ENCODE measurements at regions not wholly inside any gene's neighbourhood (a gene's known extent, or its start where the extent isn't known, plus 50 kb on each side); places are given as distances from the start of the nearest gene placed in this dataset.

- no peaks in the 10 kb centered on the region for H3K9me3 Mint-ChIP-seq (ENCODE audit: unreplicated experiment)
- no peaks in the 10 kb centered on the region for H3K36me3 Mint-ChIP-seq (ENCODE audit: low read depth, unreplicated experiment)
- TF ChIP-seq EZH2 (IDR thresholded peaks at IDR 0.05; ENCODE audit: insufficient read depth, low read length), result no peak
- TF ChIP-seq CTCF (IDR thresholded peaks at IDR 0.05; ENCODE audit: insufficient read depth, low read depth, low read length), result no peak
- Histone ChIP-seq H2AFZ (ENCODE audit: low read depth, low read length) (no peak overlapping the region), H3K4me2 (ENCODE audit: low read length) (no peak overlapping the region), H3K9me3 (ENCODE audit: insufficient read depth, low read depth, low read length) (no peaks in the 10 kb centered on the region), H3K27ac (ENCODE audit: low read depth, low read length) (no peak overlapping the region), H3K36me3 (ENCODE audit: insufficient read depth, low read length) (no peaks in the 10 kb centered on the region), H3K79me2 (ENCODE audit: insufficient read depth, low read length) (no peaks in the 10 kb centered on the region), H3K4me3 (ENCODE audit: insufficient read depth, low read depth, low read length) (no peak overlapping the region), H3K27me3 (ENCODE audit: insufficient read depth, low read length) (no peaks in the 10 kb centered on the region), H4K20me1 (ENCODE audit: insufficient read depth, low read length) (no peaks in the 10 kb centered on the region), H3K9ac (ENCODE audit: low read length) (no peak overlapping the region), H3K4me1 (ENCODE audit: insufficient read depth, low read length) (peaks cover 18% of the 10 kb centered on the region)
- H3K4me3 Mint-ChIP-seq (ENCODE audit: unreplicated experiment), result no peak overlapping the region
- no peak overlapping the region for H3K27ac Mint-ChIP-seq (ENCODE audit: unreplicated experiment)
- no peaks in the 10 kb centered on the region for H3K27me3 Mint-ChIP-seq (ENCODE audit: low read depth, unreplicated experiment)
- H3K4me1 Mint-ChIP-seq (ENCODE audit: low read depth, unreplicated experiment), result peaks cover 26% of the 10 kb centered on the region
- DNase-seq (ENCODE audit: low read depth) (no peak), FAIRE-seq (no peak)
These were observed 213.5 kb downstream of the RFPL4B start for GRCh38 chr6:112560651-112561050.

GRCh38 chr6:112562301-112563231 is 215.4 kb downstream of the RFPL4B start:
- Histone ChIP-seq H3K4me3 (ENCODE audit: insufficient read depth, low read depth, low read length) (peak overlapping the region; percentile 7), H3K27me3 (ENCODE audit: insufficient read depth, low read length) (no peaks in the 10 kb centered on the region), H3K79me2 (ENCODE audit: insufficient read depth, low read length) (no peaks in the 10 kb centered on the region), H3K4me2 (ENCODE audit: low read length) (peak overlapping the region; percentile 60), H2AFZ (ENCODE audit: low read depth, low read length) (peak overlapping the region; percentile 35), H3K9me3 (ENCODE audit: insufficient read depth, low read depth, low read length) (no peaks in the 10 kb centered on the region), H3K36me3 (ENCODE audit: insufficient read depth, low read length) (no peaks in the 10 kb centered on the region), H4K20me1 (ENCODE audit: insufficient read depth, low read length) (no peaks in the 10 kb centered on the region), H3K9ac (ENCODE audit: low read length) (peak overlapping the region; percentile 38), H3K4me1 (ENCODE audit: insufficient read depth, low read length) (peaks cover 18% of the 10 kb centered on the region), H3K27ac (ENCODE audit: low read depth, low read length) (peak overlapping the region; percentile 67)
- peak; percentile 61 for DNase-seq (ENCODE audit: low read depth)
- Mint-ChIP-seq H3K4me1 (ENCODE audit: low read depth, unreplicated experiment) (peaks cover 26% of the 10 kb centered on the region), H3K27ac (ENCODE audit: unreplicated experiment) (peak overlapping the region; percentile 98), H3K9me3 (ENCODE audit: unreplicated experiment) (no peaks in the 10 kb centered on the region), H3K4me3 (ENCODE audit: unreplicated experiment) (no peak overlapping the region), H3K36me3 (ENCODE audit: low read depth, unreplicated experiment) (no peaks in the 10 kb centered on the region), H3K27me3 (ENCODE audit: low read depth, unreplicated experiment) (no peaks in the 10 kb centered on the region)
- TF ChIP-seq EZH2 (IDR thresholded peaks at IDR 0.05; ENCODE audit: insufficient read depth, low read length) (no peak), CTCF (IDR thresholded peaks at IDR 0.05; ENCODE audit: insufficient read depth, low read depth, low read length) (no peak)
- FAIRE-seq, result no peak

- Mint-ChIP-seq H3K27me3 (ENCODE audit: low read depth, unreplicated experiment) (no peaks in the 10 kb centered on the region), H3K36me3 (ENCODE audit: low read depth, unreplicated experiment) (no peaks in the 10 kb centered on the region)
These were observed 216.2 kb downstream of the RFPL4B start for GRCh38 chr6:112563368-112563767.

More at GRCh38 chr6:112563368-112563767, 216.2 kb downstream of the RFPL4B start:
- H3K9me3 Mint-ChIP-seq (ENCODE audit: unreplicated experiment), result no peaks in the 10 kb centered on the region
- Histone ChIP-seq H2AFZ (ENCODE audit: low read depth, low read length) (no peak overlapping the region), H3K4me1 (ENCODE audit: insufficient read depth, low read length) (peaks cover 18% of the 10 kb centered on the region), H3K27me3 (ENCODE audit: insufficient read depth, low read length) (no peaks in the 10 kb centered on the region), H4K20me1 (ENCODE audit: insufficient read depth, low read length) (no peaks in the 10 kb centered on the region), H3K9ac (ENCODE audit: low read length) (peak overlapping the region; percentile 38), H3K4me2 (ENCODE audit: low read length) (peak overlapping the region; percentile 60), H3K27ac (ENCODE audit: low read depth, low read length) (peak overlapping the region; percentile 67), H3K36me3 (ENCODE audit: insufficient read depth, low read length) (no peaks in the 10 kb centered on the region), H3K4me3 (ENCODE audit: insufficient read depth, low read depth, low read length) (peak overlapping the region; percentile 7), H3K9me3 (ENCODE audit: insufficient read depth, low read depth, low read length) (no peaks in the 10 kb centered on the region), H3K79me2 (ENCODE audit: insufficient read depth, low read length) (no peaks in the 10 kb centered on the region)
- peak overlapping the region; percentile 51 for H3K4me3 Mint-ChIP-seq (ENCODE audit: unreplicated experiment)
- TF ChIP-seq CTCF (IDR thresholded peaks at IDR 0.05; ENCODE audit: insufficient read depth, low read depth, low read length) (no peak), EZH2 (IDR thresholded peaks at IDR 0.05; ENCODE audit: insufficient read depth, low read length) (no peak)
- DNase-seq (ENCODE audit: low read depth) (peak; percentile 91), FAIRE-seq (peak; percentile 73)
- H3K4me1 Mint-ChIP-seq (ENCODE audit: low read depth, unreplicated experiment), result peaks cover 26% of the 10 kb centered on the region
- peak overlapping the region; percentile 98 for H3K27ac Mint-ChIP-seq (ENCODE audit: unreplicated experiment)
